ENCODE measurements at regions not wholly inside any gene's neighbourhood (a gene's known extent, or its start where the extent isn't known, plus 50 kb on each side); places are given as distances from the start of the nearest gene placed in this dataset.

GRCh38 chr6:169854813-169855212, 103.4 kb downstream of the ERMARD start:
- H3K27me3 ChIP-seq (ENCODE audit: control insufficient read depth in 2 of 2, insufficient read depth in 2 of 2, low read length in 2 of 2) = no peaks in the 10 kb centered on the region
- H3K4me3 Mint-ChIP-seq = no peak overlapping the region
- WGBS (ENCODE audit: insufficient coverage) = 100% methylated on average over 1 of the region's 4 CpGs
- H3K27ac ChIP-seq (ENCODE audit: low read depth in 1 of 2, low read length in 2 of 2) = no peak overlapping the region
- H3K4me3 ChIP-seq (replicated peaks in 1 of 3; ENCODE audit: low read depth in 2 of 3, low read length in 3 of 3) = no peak overlapping the region
- H3K9me3 ChIP-seq (replicated peaks in 1 of 2; ENCODE audit: control insufficient read depth in 1 of 2, insufficient read depth in 1 of 2, low read length in 2 of 2) = peaks cover 30 to 52% of the 10 kb centered on the region in 2 donors
- peaks cover 0 to 4% (median 0%) of the 10 kb centered on the region in 3 donors for H3K27me3 Mint-ChIP-seq (ENCODE audit: low read depth in 3 of 3)
- H3K79me2 ChIP-seq (ENCODE audit: insufficient read depth, low read length) = no peaks in the 10 kb centered on the region
- H3K9ac ChIP-seq (ENCODE audit: insufficient read depth, low read length, poor library complexity, severe bottlenecking) = no peak overlapping the region
- no peaks in the 10 kb centered on the region for H3K36me3 Mint-ChIP-seq
- H3K4me2 ChIP-seq (replicated peaks; ENCODE audit: extremely low read depth, low read length, poor library complexity, severe bottlenecking) = no peak overlapping the region
- TF ChIP-seq, protein P1, sequence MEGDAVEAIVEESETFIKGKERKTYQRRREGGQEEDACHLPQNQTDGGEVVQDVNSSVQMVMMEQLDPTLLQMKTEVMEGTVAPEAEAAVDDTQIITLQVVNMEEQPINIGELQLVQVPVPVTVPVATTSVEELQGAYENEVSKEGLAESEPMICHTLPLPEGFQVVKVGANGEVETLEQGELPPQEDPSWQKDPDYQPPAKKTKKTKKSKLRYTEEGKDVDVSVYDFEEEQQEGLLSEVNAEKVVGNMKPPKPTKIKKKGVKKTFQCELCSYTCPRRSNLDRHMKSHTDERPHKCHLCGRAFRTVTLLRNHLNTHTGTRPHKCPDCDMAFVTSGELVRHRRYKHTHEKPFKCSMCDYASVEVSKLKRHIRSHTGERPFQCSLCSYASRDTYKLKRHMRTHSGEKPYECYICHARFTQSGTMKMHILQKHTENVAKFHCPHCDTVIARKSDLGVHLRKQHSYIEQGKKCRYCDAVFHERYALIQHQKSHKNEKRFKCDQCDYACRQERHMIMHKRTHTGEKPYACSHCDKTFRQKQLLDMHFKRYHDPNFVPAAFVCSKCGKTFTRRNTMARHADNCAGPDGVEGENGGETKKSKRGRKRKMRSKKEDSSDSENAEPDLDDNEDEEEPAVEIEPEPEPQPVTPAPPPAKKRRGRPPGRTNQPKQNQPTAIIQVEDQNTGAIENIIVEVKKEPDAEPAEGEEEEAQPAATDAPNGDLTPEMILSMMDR (IDR thresholded peaks at IDR 0.05) = no peak
- peaks cover 30 to 46% (median 37%) of the 10 kb centered on the region in 7 donors for H3K9me3 Mint-ChIP-seq
- no peak overlapping the region for H3K27ac Mint-ChIP-seq
- no peaks in the 10 kb centered on the region for H3K36me3 ChIP-seq (replicated peaks in 1 of 2; ENCODE audit: control insufficient read depth in 1 of 2, insufficient read depth in 2 of 2, low read length in 2 of 2)
- DNase-seq = no peak
- H2AFZ ChIP-seq (ENCODE audit: insufficient read depth, low read depth, low read length, poor library complexity, severe bottlenecking) = no peak overlapping the region
- H4K20me1 ChIP-seq (ENCODE audit: insufficient read depth, low read length) = no peaks in the 10 kb centered on the region
- no peaks in the 10 kb centered on the region for H3K4me1 ChIP-seq (ENCODE audit: control insufficient read depth in 1 of 2, insufficient read depth in 2 of 2, low read length in 2 of 2)
- no peaks in the 10 kb centered on the region for H3K4me1 Mint-ChIP-seq
- intact Hi-C loops (cut with micrococcal nuclease) = no loop called here

DNA sequence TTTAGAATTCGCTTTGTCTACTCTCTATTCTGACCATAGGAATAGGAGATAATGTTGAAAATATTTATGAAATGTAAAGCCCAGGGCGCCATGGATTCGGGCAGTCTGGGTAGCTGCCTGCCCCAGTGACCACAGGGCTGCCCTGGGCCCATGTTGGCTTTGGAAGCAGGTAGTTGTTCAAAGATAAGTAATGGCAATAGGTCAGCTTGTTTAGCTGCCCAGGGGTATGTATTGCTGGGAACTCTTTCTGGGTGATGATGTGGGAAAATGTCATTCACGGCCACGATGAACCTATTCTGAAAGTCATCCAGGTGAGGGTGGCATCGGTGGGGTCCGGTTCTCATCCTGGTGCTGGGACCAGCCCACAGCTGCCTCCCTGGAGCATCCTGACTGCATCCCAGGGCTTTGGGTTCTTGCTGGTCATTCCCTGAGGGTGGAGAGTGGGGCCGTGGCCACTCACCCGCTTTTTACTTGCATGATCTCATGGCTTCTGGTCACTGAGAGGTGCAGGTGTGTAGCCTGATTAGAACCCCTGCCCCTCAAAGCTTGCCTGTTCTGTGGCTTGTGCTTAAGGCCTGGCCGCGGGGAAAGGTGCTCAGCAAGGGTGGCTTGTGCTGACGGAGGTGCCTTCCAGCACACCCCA, 102.8 kb downstream of the ERMARD start:
- Histone ChIP-seq H3K4me1 (ENCODE audit: control insufficient read depth in 1 of 2, insufficient read depth in 2 of 2, low read length in 2 of 2) (no peaks in the 10 kb centered on the region), H3K4me3 (replicated peaks in 1 of 3; ENCODE audit: low read depth in 2 of 3, low read length in 3 of 3) (no peak overlapping the region), H4K20me1 (ENCODE audit: insufficient read depth, low read length) (no peaks in the 10 kb centered on the region), H2AFZ (ENCODE audit: insufficient read depth, low read depth, low read length, poor library complexity, severe bottlenecking) (no peak overlapping the region), H3K4me2 (replicated peaks; ENCODE audit: extremely low read depth, low read length, poor library complexity, severe bottlenecking) (no peak overlapping the region), H3K27ac (ENCODE audit: low read depth in 1 of 2, low read length in 2 of 2) (no peak overlapping the region), H3K9me3 (replicated peaks in 1 of 2; ENCODE audit: control insufficient read depth in 1 of 2, insufficient read depth in 1 of 2, low read length in 2 of 2) (peaks cover 30 to 46% of the 10 kb centered on the region in 2 donors), H3K79me2 (ENCODE audit: insufficient read depth, low read length) (no peaks in the 10 kb centered on the region), H3K9ac (ENCODE audit: insufficient read depth, low read length, poor library complexity, severe bottlenecking) (no peak overlapping the region), H3K27me3 (ENCODE audit: control insufficient read depth in 2 of 2, insufficient read depth in 2 of 2, low read length in 2 of 2) (no peaks in the 10 kb centered on the region), H3K36me3 (replicated peaks in 1 of 2; ENCODE audit: control insufficient read depth in 1 of 2, insufficient read depth in 2 of 2, low read length in 2 of 2) (no peaks in the 10 kb centered on the region)
- no peak for DNase-seq
- TF ChIP-seq, protein P1 (IDR thresholded peaks at IDR 0.05) = no peak
- Mint-ChIP-seq H3K27me3 (ENCODE audit: low read depth in 3 of 3) (peaks cover 0 to 2% (median 0%) of the 10 kb centered on the region in 3 donors), H3K27ac (no peak overlapping the region), H3K4me3 (no peak overlapping the region), H3K4me1 (no peaks in the 10 kb centered on the region), H3K36me3 (no peaks in the 10 kb centered on the region), H3K9me3 (peaks cover 26 to 46% (median 35%) of the 10 kb centered on the region in 7 donors)
- 97% methylated on average over 11 of the region's 12 CpGs for WGBS (ENCODE audit: insufficient coverage)
- intact Hi-C loops (cut with micrococcal nuclease) = no loop called here

Data from CD14-positive monocyte (primary cell).